ENCODE measurements at regions not wholly inside any gene's neighbourhood (a gene's known extent, or its start where the extent isn't known, plus 50 kb on each side); places are given as distances from the start of the nearest gene placed in this dataset.

GRCh38 chr2:120481446-120482194, 135.7 kb downstream of the INHBB start:
- no peak for DNase-seq

- no peak for DNase-seq
Observed at GRCh38 chr2:120482334-120482733, 136.4 kb downstream of the INHBB start.

GRCh38 chr2:120483355-120483754, 137.4 kb downstream of the INHBB start:
- no peak for DNase-seq

DNA sequence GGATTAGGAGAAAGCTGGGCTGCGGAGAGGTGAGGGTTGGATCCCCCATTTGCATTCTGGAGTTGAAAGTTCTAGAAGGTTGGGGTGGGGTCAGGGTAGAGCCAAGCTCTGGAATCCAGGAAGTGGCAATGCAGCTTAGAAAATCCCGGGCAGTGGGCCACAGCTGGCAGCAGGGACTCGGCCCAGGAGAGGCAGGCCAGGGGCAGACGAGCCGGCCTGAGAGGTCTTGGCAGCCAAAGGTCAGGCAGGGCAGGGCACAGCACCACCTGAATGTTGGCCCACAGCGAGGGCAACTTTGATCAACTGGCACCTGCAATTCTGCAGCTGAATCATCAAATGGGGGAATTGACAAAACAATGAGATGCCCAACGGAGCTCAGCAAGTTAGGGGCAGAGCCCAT, 139.2 kb downstream of the INHBB start:
- no peak for DNase-seq

DNA sequence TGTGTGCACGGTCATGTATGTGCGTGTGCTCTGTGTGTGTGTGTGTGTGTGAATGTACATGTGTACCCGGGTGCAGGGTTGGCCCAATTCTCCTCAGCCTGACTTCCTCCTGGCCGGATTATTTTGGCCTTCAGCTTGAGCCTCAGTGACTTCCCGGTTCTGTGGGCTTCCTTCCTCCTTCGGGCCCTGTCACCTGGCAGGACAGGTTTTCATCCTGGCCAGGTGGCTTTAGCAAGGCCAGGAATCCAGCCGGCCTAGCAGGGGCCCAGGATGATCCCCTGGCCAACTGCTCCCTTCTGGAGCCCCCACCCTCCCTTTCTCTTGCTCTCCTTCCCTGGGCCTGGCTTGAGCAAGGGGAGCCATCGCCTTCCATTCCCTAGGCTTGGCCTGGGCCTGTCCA, 140.5 kb downstream of the INHBB start:
- DNase-seq, result no peak

DNA sequence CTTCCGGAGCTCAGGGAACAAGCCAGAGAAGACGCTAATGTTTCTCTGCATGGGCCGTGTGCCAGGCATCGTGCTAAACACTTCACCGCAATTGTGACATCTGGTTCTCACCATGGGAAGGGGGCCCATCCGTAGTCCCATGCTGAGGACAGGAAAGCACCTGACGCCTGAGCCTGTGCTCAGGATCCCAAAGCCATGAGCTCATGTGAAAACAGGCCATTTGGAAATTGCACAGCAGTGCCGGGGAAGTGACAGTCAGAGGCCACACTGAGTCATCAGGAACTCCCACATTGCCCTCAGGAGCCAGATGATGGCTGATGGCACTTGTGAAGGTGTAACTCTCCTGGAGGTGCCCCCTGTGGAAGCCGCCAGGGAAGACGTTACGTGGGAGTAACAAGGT, 141.0 kb downstream of the INHBB start:
- no peak for DNase-seq

GRCh38 chr2:120488531-120488930, 142.6 kb downstream of the INHBB start:
- no peak for DNase-seq

GRCh38 chr2:120489023-120489422, 143.1 kb downstream of the INHBB start:
- DNase-seq, result no peak

DNA sequence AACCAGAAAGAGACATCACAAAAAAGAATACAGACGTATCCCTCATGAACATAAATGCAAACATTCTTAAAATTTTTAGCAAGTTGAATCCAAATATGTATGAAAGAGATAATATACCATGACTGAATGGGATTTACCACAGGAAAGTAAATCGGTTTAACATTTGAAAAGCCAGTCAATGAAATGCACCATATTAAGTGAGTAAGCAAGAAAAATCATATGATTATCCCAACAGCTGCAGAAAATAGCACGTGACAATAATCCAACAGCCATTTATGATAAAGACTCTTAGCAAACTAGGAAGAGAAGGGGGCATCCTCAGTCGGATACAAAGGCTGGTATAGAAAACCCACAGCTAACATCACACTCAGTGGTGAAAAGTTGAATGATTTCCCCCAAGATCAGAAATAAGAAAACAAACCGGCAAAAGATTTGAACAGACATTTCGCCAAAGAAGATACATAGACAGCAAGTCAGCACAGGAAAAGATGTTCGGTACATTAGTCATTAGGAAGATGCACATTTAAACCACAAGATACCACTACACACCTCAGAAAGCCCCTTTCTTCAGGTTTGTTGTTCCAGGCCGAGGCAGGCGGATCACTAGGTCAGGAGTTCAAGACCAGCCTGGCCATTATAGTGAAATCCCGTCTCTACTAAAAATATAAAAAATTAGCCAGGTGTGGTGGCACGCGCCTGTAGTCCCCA, 144.3 kb downstream of the INHBB start:
- no peak for DNase-seq

GRCh38 chr2:120491111-120491625, 145.2 kb downstream of the INHBB start:
- DNase-seq, result no peak

DNA sequence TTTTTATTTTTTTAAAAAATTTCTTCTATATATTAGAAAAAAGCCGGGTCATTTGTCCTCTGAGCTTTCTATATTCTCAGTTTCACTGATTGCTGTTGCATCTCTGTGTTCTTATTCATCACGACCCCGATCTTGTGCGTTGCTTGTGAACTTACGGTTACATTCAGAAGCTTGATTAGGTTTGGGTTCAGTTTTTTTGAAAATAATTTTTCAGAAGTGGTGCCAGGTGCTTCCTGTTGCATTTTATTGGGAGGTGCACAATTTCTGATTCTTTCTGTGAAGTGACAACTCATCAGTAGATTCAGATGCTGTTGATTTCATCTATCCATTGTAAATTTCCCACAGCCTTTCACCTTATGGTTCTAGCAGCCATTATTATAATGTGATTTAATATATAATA, 147.3 kb downstream of the INHBB start:
- DNase-seq, result no peak

DNA sequence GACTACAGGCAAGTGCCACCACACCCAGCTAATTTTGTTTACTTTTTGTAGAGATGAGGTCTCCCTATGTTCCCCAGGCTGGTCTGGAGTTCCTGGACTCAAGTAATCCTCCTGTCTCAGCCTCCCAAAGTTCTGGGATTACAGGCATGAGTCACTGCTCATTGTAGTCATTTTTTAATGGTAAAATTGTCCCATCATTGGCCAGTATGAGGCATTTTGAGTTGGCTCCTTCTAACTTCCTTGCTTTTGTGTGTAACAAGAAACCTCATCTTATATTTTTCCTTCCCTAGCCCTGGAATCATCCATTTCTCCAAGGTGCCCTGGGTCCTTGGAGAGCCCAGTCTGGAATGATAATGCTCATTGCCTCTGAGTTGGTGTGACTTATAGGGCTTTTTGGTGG, 148.5 kb downstream of the INHBB start:
- DNase-seq, result no peak

DNA sequence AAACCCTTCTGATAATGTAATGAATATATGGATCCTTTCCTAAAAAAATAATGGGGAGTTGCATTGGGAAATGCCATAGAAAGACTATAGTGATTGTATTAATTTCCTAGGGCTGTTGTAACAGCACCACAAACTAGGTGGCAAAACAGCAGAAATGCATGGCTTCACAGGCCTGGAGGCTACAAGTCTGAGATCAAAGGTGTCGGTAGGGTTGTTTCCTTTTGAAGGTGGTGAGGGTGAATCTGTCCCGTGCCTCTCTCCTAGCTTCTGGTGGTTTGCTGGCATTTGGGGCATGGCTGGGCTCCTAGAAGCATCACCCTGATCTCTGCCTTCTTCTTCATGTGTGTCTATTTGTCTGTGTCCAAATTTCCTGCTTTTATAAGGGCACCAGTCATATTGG, 149.7 kb downstream of the INHBB start:
- DNase-seq, result no peak

DNA sequence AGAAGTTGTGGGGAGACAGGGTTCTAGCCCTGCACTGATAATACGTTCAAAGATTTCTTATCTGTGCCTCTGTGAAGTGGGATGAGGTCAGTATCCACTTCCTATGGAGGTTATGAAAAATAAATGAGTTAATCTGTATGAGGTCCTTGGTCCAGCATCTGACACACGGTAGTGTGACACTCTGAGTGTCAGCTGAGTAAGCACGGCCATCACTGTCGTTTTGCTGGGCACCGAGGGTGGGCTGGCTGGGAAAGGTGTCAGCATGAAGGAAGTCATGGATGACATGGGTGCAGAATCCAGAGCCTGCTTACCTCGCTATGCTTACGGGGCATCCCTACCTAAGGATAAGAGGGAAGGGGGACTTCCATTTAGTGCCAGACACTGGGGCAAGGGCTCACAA, 150.3 kb downstream of the INHBB start:
- no peak for DNase-seq

DNA sequence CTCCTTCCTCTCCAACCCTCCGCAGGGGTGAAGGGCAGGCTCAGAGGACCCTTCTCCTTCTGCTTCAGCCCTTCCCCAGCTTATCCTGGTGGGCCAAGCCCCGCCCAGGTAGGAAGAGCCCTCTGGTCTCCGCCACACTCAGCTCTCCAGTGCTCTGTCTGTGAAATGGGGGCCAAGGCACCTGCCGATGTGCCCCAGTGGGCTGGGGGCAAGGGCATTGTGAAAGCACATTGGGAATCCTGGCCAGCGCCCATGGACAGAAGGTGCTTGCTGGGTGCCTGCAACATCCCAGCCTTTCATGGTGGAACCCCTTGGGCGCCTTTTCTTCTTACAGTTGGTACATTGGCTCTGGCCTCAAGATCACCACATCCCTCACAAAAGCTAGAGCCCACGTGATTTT, 150.8 kb downstream of the INHBB start:
- DNase-seq, result no peak

GRCh38 chr2:120497261-120497977, 151.5 kb downstream of the INHBB start:
- DNase-seq, result no peak

- no peak for DNase-seq
Observed at GRCh38 chr2:120498121-120498520, 152.2 kb downstream of the INHBB start.

GRCh38 chr2:120498576-120499394, 152.8 kb downstream of the INHBB start:
- no peak for DNase-seq

DNA sequence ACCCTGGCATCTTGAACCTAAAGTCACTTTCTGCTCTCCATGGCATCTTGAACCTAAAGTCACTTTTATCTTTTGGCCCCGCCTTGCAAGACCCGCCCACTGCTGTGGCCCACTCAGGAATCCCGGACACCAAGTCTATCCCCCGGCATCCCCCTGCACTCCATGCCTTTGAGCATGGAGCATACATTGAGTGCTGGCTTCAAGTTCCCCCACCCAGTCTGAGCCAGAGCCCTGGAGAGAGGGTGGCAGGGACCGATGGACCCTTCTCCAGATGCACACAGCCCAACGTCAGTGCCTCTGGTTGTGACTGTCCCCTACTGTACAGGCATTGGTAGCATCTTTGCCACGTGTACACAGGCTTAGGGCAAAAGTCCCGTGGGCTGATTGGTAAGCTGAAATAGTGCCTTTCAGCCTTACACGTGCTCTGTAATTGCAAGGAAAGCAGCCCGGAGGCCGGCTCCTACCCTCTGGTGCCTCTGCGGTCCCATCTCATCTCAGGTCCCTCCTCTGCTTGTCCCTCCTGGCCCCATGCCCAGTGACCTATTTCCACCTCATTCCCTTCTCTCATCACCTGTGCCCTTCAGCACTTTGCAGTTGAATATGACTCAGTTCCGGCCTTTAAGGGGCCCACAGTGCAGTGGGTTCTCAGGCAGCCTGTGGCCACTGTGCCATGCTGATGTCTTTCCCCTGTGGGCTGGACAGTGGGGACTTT, 154.0 kb downstream of the INHBB start:
- DNase-seq, result no peak

- DNase-seq, result no peak
Observed at GRCh38 chr2:120501591-120501990, 155.7 kb downstream of the INHBB start.

- no peak for DNase-seq
Observed at GRCh38 chr2:120502357-120502756, 156.4 kb downstream of the INHBB start.

GRCh38 chr2:120502761-120503160, 156.8 kb downstream of the INHBB start:
- DNase-seq, result no peak

Data from activated CD4-positive, alpha-beta T cell treated with anti-CD3 and anti-CD28 coated beads, Interleukin-10, Interleukin-2, amounts not matched to agents 100 ng/mL and 50 ng/mL, durations not matched to agents 16 hours and 8 hours (primary cell).